ENCODE measurements at regions not wholly inside any gene's neighbourhood (a gene's known extent, or its start where the extent isn't known, plus 50 kb on each side); places are given as distances from the start of the nearest gene placed in this dataset.

DNA sequence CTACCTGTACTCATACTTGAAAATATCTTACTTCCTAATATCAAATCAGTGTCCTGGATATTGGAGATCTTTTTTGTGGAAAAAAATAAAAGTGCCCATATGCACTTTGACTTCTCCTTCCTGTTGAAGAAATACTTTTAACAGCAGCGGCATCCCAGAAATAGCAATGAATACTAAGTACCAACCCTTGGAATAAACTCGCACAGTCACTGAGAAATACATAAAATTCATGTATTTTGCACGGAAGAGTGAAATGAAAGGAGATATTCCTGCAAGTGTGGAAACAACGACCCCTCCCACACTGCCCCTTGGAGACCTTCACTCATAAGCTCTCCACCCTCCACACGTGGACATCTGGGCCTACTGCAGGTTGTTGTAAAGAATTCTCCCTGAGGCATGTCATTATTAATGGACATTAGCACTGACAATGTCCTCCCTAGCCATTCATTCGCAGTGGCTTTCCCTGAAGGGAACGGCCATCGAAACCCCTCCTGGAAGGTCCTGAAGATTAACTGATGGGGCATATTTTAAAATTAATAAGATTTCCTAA lies 407.6 kb upstream of the PFKP start:
- TF ChIP-seq ZNF274 (IDR thresholded peaks at IDR 0.05; ENCODE audit: low read length) = no peak
- TF ChIP-seq ZNF274 (tag by site-specific recombination; IDR thresholded peaks at IDR 0.05; ENCODE audit: borderline replicate concordance) = no peak
- no peak for TF ChIP-seq ZBTB8A (tag by site-specific recombination; IDR thresholded peaks at IDR 0.05)
- no peak for TF ChIP-seq ZFP41 (tag by site-specific recombination; IDR thresholded peaks at IDR 0.05; ENCODE audit: borderline replicate concordance)
